Lung (tissue), 11 donors: ENCODE measurements at regions not wholly inside any gene's neighbourhood (a gene's known extent, or its start where the extent isn't known, plus 50 kb on each side); places are given as distances from the start of the nearest gene placed in this dataset.
A peak's percentile ranks its signal among the peaks of the same experiment; 100 is the strongest.

Experiments
- ATAC-seq: fragments of 200-7000 bp; cut with Tn5 transposase; one replicate; pipeline ENCODE4 v1.9.1; 2020; ENCODE audit warnings: moderate number of reproducible peaks; ENCODE audit not compliant: insufficient read depth, low FRiP score
- DNase-seq, 3 donors: peaks; one replicate each; pipeline ENCODE4 v3.0.0-alpha.2; 2013 to 2017
- H3K27ac ChIP-seq, 2 donors: one replicate each; pipeline ENCODE4 v1.5.1; 2013; ENCODE audit warnings: mild to moderate bottlenecking in 2 of 2, moderate library complexity in 2 of 2, control low read depth in 1 of 2, inconsistent platforms in 1 of 2, low read depth in 1 of 2, low read length in 1 of 2
- H3K27me3 ChIP-seq, 3 donors: one replicate each; pipeline ENCODE4 v1.5.1; 2013; ENCODE audit warnings: low read length in 2 of 3; ENCODE audit not compliant: control insufficient read depth in 3 of 3, insufficient read depth in 3 of 3
- H3K36me3 ChIP-seq, 4 donors: one replicate each; pipeline ENCODE4 v1.5.1; 2013; ENCODE audit warnings: low read length in 4 of 4, mild to moderate bottlenecking in 1 of 4, moderate library complexity in 1 of 4; ENCODE audit not compliant: control insufficient read depth in 4 of 4, insufficient read depth in 4 of 4
- H3K4me1 ChIP-seq, 5 donors: one replicate each; pipeline ENCODE4 v1.5.1; 2013; ENCODE audit warnings: low read length in 5 of 5, mild to moderate bottlenecking in 2 of 5, moderate library complexity in 1 of 5; ENCODE audit not compliant: control insufficient read depth in 5 of 5, insufficient read depth in 5 of 5
- H3K4me3 ChIP-seq: one replicate; pipeline ENCODE4 v1.5.1; 2013; ENCODE audit warnings: mild to moderate bottlenecking, control low read depth, moderate library complexity
- H3K9ac ChIP-seq, 2 donors: one replicate each; pipeline ENCODE4 v1.5.1; 2013; ENCODE audit warnings: low read length in 2 of 2, control low read depth in 1 of 2; ENCODE audit not compliant: insufficient read depth in 1 of 2
- H3K9me3 ChIP-seq, 4 donors: one replicate each; pipeline ENCODE4 v1.5.1; 2013; ENCODE audit warnings: low read length in 3 of 4, mild to moderate bottlenecking in 1 of 4, moderate library complexity in 1 of 4; ENCODE audit not compliant: control insufficient read depth in 4 of 4, insufficient read depth in 3 of 4
- WGBS, 2 donors: extraction: QIAGEN DNeasy Blood & Tissue Kit; methylation state at CpG; one replicate each; pipeline ENCODE4 v1.1.7; 2013; 5-methylcytosine and 5-hydroxymethylcytosine counted together
- TF ChIP-seq, protein P1 (sequence below): IDR thresholded peaks from 2 replicates; pipeline ENCODE4 v1.5.1; 2012; ENCODE audit warnings: mild to moderate bottlenecking; ENCODE audit errors: control extremely low read depth, extremely low read depth
- donor health status: control.
- donor health status: control.
- donor health status: Bipolar disorder and iron deficiency.
- donor health status: healthy.
- donor health status: DM: yes; HTN: yes; CAD: no.

DNA sequence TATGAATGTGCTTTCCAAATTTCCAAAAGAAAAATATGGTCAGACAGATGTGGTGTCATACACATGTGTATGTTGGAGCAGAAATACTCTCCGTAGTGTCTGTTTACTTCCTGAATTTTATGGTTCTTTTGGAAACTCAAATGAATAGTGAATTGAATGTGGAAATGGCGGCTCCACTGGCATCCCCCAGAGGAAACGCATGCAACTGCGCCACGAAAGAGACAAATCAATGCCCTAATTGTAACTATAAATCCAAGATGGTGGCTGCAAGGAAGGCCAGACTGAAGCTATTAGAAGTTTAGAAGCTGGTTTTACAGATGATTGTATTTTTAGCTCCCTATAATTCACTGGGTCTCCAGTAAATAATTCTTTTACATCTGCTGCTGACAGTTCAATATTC lies 246.7 kb downstream of the FGFR2 start:
- TF ChIP-seq, protein P1, sequence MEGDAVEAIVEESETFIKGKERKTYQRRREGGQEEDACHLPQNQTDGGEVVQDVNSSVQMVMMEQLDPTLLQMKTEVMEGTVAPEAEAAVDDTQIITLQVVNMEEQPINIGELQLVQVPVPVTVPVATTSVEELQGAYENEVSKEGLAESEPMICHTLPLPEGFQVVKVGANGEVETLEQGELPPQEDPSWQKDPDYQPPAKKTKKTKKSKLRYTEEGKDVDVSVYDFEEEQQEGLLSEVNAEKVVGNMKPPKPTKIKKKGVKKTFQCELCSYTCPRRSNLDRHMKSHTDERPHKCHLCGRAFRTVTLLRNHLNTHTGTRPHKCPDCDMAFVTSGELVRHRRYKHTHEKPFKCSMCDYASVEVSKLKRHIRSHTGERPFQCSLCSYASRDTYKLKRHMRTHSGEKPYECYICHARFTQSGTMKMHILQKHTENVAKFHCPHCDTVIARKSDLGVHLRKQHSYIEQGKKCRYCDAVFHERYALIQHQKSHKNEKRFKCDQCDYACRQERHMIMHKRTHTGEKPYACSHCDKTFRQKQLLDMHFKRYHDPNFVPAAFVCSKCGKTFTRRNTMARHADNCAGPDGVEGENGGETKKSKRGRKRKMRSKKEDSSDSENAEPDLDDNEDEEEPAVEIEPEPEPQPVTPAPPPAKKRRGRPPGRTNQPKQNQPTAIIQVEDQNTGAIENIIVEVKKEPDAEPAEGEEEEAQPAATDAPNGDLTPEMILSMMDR, result no peak
- H3K4me1 ChIP-seq, result peaks cover 0 to 8% (median 0%) of the 10 kb centered on the region in 5 donors
- no peaks in the 10 kb centered on the region for H3K36me3 ChIP-seq
- 92 to 94% methylated on average over 5 of the region's 5 CpGs for WGBS, 2 donors
- H3K9ac ChIP-seq, result no peak overlapping the region
- no peak overlapping the region for H3K27ac ChIP-seq
- DNase-seq, result no peak
- H3K9me3 ChIP-seq, result peaks cover 0 to 5% (median 2%) of the 10 kb centered on the region in 4 donors
- H3K27me3 ChIP-seq, result peaks cover 0 to 2% (median 0%) of the 10 kb centered on the region in 3 donors
- no peak for ATAC-seq
- H3K4me3 ChIP-seq, result no peak overlapping the region

DNA sequence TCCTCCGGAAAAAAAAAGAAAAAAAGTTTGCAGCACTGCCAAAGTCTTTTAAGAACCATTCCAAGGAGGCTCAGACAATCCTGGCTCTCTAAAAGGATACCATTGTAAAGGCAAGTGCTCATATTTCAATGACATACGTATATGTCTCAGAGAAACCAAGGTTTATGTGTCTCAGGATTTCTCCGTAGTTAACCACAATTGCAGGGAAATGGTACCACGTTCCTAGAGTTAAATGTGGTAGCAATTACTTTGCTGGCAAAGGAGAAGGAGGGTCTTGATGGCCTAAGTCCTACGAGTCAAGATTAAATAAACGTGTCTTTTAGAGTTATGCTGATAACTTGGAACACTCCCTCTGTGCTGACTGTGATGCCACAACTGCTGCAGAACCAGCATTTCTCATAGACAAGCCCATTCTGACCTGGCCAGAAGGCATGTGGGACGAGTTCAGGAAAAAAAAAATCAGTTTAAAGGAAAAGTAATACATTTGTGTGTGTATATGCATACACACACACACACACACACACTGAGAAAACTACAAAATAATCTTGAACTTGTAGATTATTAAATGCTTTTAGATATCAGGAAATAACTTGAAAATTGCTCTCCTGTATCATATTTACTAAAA lies 245.9 kb downstream of the FGFR2 start:
- no peak overlapping the region for H3K27ac ChIP-seq
- ATAC-seq (no peak), DNase-seq (peak in 1 of 3 donors; percentile 33)
- H3K27me3 ChIP-seq, result peaks cover 0 to 2% (median 0%) of the 10 kb centered on the region in 3 donors
- 61 to 65% methylated on average over 7 of the region's 7 CpGs for WGBS, 2 donors
- no peak overlapping the region for H3K9ac ChIP-seq
- H3K4me1 ChIP-seq, result peaks cover 0 to 8% (median 0%) of the 10 kb centered on the region in 5 donors
- TF ChIP-seq, protein P1, result no peak
- no peak overlapping the region for H3K4me3 ChIP-seq
- peaks cover 0 to 5% (median 2%) of the 10 kb centered on the region in 4 donors for H3K9me3 ChIP-seq
- H3K36me3 ChIP-seq, result no peaks in the 10 kb centered on the region

DNA sequence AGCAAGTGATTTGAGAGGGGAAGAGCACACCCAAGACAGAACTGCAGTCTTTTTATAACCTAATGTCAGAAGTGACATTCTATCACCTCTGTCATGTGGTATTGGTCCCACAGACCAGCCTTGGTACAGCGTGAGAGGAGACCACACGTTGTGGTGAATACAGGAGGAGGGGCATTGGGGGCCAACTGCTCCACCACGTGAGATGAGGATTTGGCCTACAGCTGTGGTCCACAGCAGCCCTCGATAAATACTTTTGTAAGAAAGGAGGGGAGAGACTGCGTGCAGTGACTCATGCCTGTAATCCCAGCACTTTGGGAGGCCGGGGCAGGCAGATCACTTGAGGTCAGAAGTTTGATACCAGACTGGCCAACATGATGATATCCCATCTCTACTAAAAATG lies 243.1 kb downstream of the FGFR2 start:
- peaks cover 0 to 5% (median 2%) of the 10 kb centered on the region in 4 donors for H3K9me3 ChIP-seq
- ATAC-seq, result no peak
- peaks cover 0 to 8% (median 0%) of the 10 kb centered on the region in 5 donors for H3K4me1 ChIP-seq
- 87 to 94% methylated on average over 6 of the region's 6 CpGs for WGBS, 2 donors
- no peak overlapping the region for H3K9ac ChIP-seq
- DNase-seq, result no peak
- peaks cover 0 to 2% (median 0%) of the 10 kb centered on the region in 3 donors for H3K27me3 ChIP-seq
- H3K36me3 ChIP-seq, result no peaks in the 10 kb centered on the region
- H3K27ac ChIP-seq, result no peak overlapping the region
- no peak overlapping the region for H3K4me3 ChIP-seq
- TF ChIP-seq, protein P1, result no peak
